K562 (cell line): ENCODE measurements at regions not wholly inside any gene's neighbourhood (a gene's known extent, or its start where the extent isn't known, plus 50 kb on each side); places are given as distances from the start of the nearest gene placed in this dataset.

ENCODE experiments used
- ATAC-seq: fragments of 200-7000 bp; cut with Tn5 transposase; 3 replicates; pipeline ENCODE4 v1.9.1; 2020; ENCODE audit warnings: moderate library complexity
- BruUV-seq: library from RNA; stranded (reverse); fragments of 400-500 nt; replicated peaks from 2 replicates; lab custom pipeline; 2021; lab: Mats Ljungman, UMichigan
- CTCF ChIA-PET: fragments of 300-600 bp; formaldehyde crosslinking; extraction: SDS; loops from one replicate; lab custom pipeline; 2021; ENCODE audit warnings: low intra/inter-chr PET ratio; lab: Yijun Ruan, JAX
- POLR2A ChIA-PET: fragments of 300-600, 350-650 bp; sonication (Branson Sonifier 250); formaldehyde crosslinking; extraction: SDS; loops from one replicate; lab custom pipeline; 2021; ENCODE audit warnings: antibody characterized with exemption, inconsistent platforms; lab: Yijun Ruan, JAX
- DNase-seq, 4 experiments: peaks; one replicate each; pipeline versions ENCODE4 v3.0.0 to v3.0.0-alpha.2; 2011 to 2018; ENCODE audit warnings: low spot score in 3 of 4, mixed read lengths in 3 of 4; ENCODE audit errors: extremely low read depth in 1 of 4
- FAIRE-seq: peaks from 2 replicates; lab custom pipeline; 2011; peaks lifted over from hg19 to GRCh38; lab: Jason Lieb, UNC
- H2AFZ ChIP-seq: 2 replicates; pipeline ENCODE4 v1.6.0; 2011; ENCODE audit warnings: low read depth, low read length, control low read depth, inconsistent platforms
- H3K27ac ChIP-seq: fragments of 200-600 bp; 3 replicates; pipeline ENCODE4 v1.8.0; 2011; ENCODE audit warnings: low read depth, mild to moderate bottlenecking, control low read depth, inconsistent platforms, low read length, moderate library complexity, mixed read lengths; ENCODE audit errors: extremely low read depth
- H3K27me3 ChIP-seq, 2 experiments: fragments of 300-600 bp in 1 of 2; 2 replicates in 1 of 2; 3 replicates in 1 of 2; pipeline versions ENCODE4 v1.6.0 to v1.8.0; 2011; ENCODE audit warnings: inconsistent platforms in 2 of 2, low read length in 2 of 2, mild to moderate bottlenecking in 1 of 2, mixed read lengths in 1 of 2, moderate library complexity in 1 of 2; ENCODE audit not compliant: control insufficient read depth in 2 of 2, insufficient read depth in 2 of 2
- H3K36me3 ChIP-seq: fragments of 300-600 bp; 3 replicates; pipeline ENCODE4 v1.8.0; 2011; ENCODE audit warnings: mild to moderate bottlenecking, low read length, inconsistent platforms; ENCODE audit not compliant: control insufficient read depth, insufficient read depth
- H3K4me1 ChIP-seq, 2 experiments: fragments of 200-600 bp in 1 of 2; replicated peaks in 1 of 2; 2 replicates in 1 of 2; 3 replicates in 1 of 2; pipeline versions ENCODE4 v1.5.1 to v1.8.0; 2011; ENCODE audit warnings: inconsistent platforms in 2 of 2, low read length in 2 of 2, mild to moderate bottlenecking in 1 of 2, mixed read lengths in 1 of 2, moderate library complexity in 1 of 2; ENCODE audit not compliant: control insufficient read depth in 2 of 2, insufficient read depth in 2 of 2
- H3K4me2 ChIP-seq: 2 replicates; pipeline ENCODE4 v1.6.1; 2011; ENCODE audit warnings: low read length, control low read depth, inconsistent platforms, mixed read lengths; ENCODE audit not compliant: insufficient read depth
- H3K4me3 ChIP-seq: fragments of 200-600 bp; sonication (generic), shearing (Covaris generic); 2 replicates; pipeline ENCODE4 v1.5.1; 2016; ENCODE audit warnings: control low read depth, inconsistent platforms
- H3K79me2 ChIP-seq: fragments of 200-600 bp; 3 replicates; pipeline ENCODE4 v1.8.0; 2011; ENCODE audit warnings: low read length, inconsistent platforms; ENCODE audit not compliant: control insufficient read depth, insufficient read depth
- H3K9ac ChIP-seq, 2 experiments: 2 replicates each; pipeline versions ENCODE4 v1.6.0 to v1.6.1; 2011; ENCODE audit warnings: low read depth in 2 of 2, low read length in 2 of 2, control low read depth in 1 of 2, inconsistent platforms in 1 of 2, mild to moderate bottlenecking in 1 of 2, mixed read lengths in 1 of 2; ENCODE audit not compliant: insufficient read depth in 1 of 2
- H3K9me1 ChIP-seq: one replicate; pipeline ENCODE4 v1.6.0; 2011; ENCODE audit warnings: inconsistent platforms, mild to moderate bottlenecking, low read length, moderate library complexity; ENCODE audit not compliant: control insufficient read depth, insufficient read depth
- H3K9me3 ChIP-seq: replicated peaks from 2 replicates; pipeline ENCODE4 v1.5.1; 2011; ENCODE audit warnings: low read depth, low read length, inconsistent platforms; ENCODE audit not compliant: control insufficient read depth, insufficient read depth
- H4K20me1 ChIP-seq: replicated peaks from 2 replicates; pipeline ENCODE4 v1.6.1; 2011; ENCODE audit warnings: low read length, inconsistent platforms, mixed read lengths; ENCODE audit not compliant: control insufficient read depth, insufficient read depth
- KLF6 ChIP-seq: fragments of 250-450 bp; sonication (Bioruptor Pico); IDR thresholded peaks from 2 replicates; pipeline ENCODE4 v1.4.0; 2020; ENCODE audit warnings: mild to moderate bottlenecking, moderate library complexity, borderline replicate concordance
- SRF ChIP-seq, 2 experiments: fragments of 250-450, 450-650 bp in 1 of 2; sonication (Bioruptor Pico) in 1 of 2; sonication (generic) in 1 of 2; formaldehyde crosslinking; IDR thresholded peaks; 2 replicates each; pipeline versions ENCODE4 v1.5.0 to v1.5.1; 2020 to 2022; ENCODE audit warnings: mild to moderate bottlenecking in 1 of 2, missing genetic modification reagents in 1 of 2
- ZNF445 ChIP-seq: fragments of 250-450 bp; sonication (Bioruptor Pico); IDR thresholded peaks from 2 replicates; pipeline ENCODE4 v1.4.0; 2020; ENCODE audit warnings: low read depth, mild to moderate bottlenecking, moderate library complexity
- ZNF778 ChIP-seq: fragments of 450-650 bp; formaldehyde crosslinking; IDR thresholded peaks from 2 replicates; pipeline ENCODE4 v1.4.0; 2020; ENCODE audit warnings: mild to moderate bottlenecking, moderate library complexity
- WGBS: fragments of 100-300 bp; shearing (Covaris generic); methylation state at CpG from one replicate; pipeline ENCODE4 v1.1.6; 2016; ENCODE audit warnings: low coverage, mixed read lengths; ENCODE audit not compliant: insufficient coverage; ENCODE audit errors: missing lambda C conversion rate; 5-methylcytosine and 5-hydroxymethylcytosine counted together
- in situ Hi-C: fragments of 300-500 bp; cut with MboI; formaldehyde crosslinking; loops from 4 replicates; pipeline ENCODE4 v1.15.0; 2018; ENCODE audit warnings: inconsistent platforms, mixed read lengths
- intact Hi-C: fragments of 100-400 bp; cut with micrococcal nuclease; formaldehyde crosslinking; loops from 2 replicates; pipeline ENCODE4 v1.14.2; 2022
- TF ChIP-seq, protein P1 (sequence below): fragments of 200-800 bp; sonication (Bioruptor generic); IDR thresholded peaks from 2 replicates; pipeline ENCODE4 v1.6.1; 2017; ENCODE audit warnings: missing genetic modification characterization, missing compliant biosample characterization

DNA sequence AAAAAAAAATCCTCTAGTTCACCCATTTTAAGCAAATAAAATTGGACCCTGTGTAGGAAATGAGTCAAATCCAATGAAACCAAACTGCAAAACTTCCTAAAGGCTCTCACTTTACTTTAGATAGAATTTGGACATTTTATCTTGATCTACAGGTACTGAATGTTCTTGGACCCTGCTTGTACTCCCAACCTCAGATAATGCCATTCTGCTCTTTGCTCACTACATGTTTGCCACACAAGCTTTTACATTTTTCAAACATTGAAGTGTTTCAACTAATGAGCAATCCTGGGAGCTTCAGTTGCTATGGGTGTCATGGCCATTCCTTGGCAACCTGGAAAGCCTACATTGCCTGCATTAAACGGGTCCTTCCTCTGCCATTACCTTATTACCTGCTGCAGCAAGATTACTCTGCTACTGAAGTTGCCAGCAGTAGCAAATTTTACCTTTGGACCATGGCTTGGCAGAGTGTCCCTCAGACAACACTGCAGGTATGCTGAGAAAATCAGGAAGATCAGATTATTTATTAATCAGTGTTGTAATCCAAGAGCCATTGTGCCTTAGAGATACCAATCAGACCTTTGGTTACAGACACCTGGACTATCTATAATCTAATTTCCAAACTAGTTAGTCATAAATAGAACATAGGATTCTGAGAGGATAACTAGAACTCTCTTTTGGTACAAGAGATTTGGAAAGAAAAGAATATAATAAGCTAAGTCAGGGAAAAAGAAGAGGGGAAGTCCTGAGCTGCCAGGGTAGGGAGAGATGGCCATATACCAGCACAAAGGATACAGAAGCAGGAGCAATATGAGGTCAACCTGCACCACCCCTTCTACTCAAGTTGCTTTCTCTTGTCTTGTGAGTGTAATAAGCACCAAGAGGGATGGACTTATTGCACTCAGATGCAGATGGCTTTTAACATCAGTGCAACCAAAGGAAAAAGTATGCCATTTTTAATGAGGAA lies 293.3 kb upstream of the TFPI start:
- H3K79me2 ChIP-seq, result no peaks in the 10 kb centered on the region
- H3K4me1 ChIP-seq, result no peaks in the 10 kb centered on the region
- no peak overlapping the region for H3K4me2 ChIP-seq
- CTCF ChIA-PET, result interaction anchor here (0.6 kb wide), 1 partner anchor 1312 kb away, joined by 3 read pairs; no protein-coding TSS in a partner anchor
- H3K9me1 ChIP-seq, result no peaks in the 10 kb centered on the region
- H3K4me3 ChIP-seq, result no peak overlapping the region
- BruUV-seq, result no TSS peak
- no peak overlapping the region for H3K9ac ChIP-seq
- no peak overlapping the region for H3K27ac ChIP-seq
- 0% methylated on average over 1 of the region's 1 CpG for WGBS
- H3K9me3 ChIP-seq, result no peaks in the 10 kb centered on the region
- POLR2A ChIA-PET, result no interaction called here
- TF ChIP-seq KLF6 (no peak), ZNF778 (CRISPR knock-in tag) (no peak), SRF (CRISPR knock-in tag; IDR thresholded peaks at IDR 0.05) (no peak), ZNF445 (CRISPR knock-in tag) (no peak)
- TF ChIP-seq, protein P1, sequence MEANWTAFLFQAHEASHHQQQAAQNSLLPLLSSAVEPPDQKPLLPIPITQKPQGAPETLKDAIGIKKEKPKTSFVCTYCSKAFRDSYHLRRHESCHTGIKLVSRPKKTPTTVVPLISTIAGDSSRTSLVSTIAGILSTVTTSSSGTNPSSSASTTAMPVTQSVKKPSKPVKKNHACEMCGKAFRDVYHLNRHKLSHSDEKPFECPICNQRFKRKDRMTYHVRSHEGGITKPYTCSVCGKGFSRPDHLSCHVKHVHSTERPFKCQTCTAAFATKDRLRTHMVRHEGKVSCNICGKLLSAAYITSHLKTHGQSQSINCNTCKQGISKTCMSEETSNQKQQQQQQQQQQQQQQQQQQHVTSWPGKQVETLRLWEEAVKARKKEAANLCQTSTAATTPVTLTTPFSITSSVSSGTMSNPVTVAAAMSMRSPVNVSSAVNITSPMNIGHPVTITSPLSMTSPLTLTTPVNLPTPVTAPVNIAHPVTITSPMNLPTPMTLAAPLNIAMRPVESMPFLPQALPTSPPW (CRISPR knock-in tag), result no peak
- TF ChIP-seq, all 486 proteins: peak for 0
- ATAC-seq (no peak), FAIRE-seq (no peak), DNase-seq (no peak)
- Histone ChIP-seq H3K36me3 (no peaks in the 10 kb centered on the region), H4K20me1 (no peaks in the 10 kb centered on the region), H2AFZ (no peak overlapping the region), H3K27me3 (no peaks in the 10 kb centered on the region)
- in situ Hi-C loops (loop anchor here (25.0 kb wide), 1 partner anchor 360 kb away; no protein-coding TSS in a partner anchor), intact Hi-C loops (loop anchor here (10.0 kb wide), 1 partner anchor 667 kb away; no protein-coding TSS in a partner anchor)
